ENCODE measurements at regions not wholly inside any gene's neighbourhood (a gene's known extent, or its start where the extent isn't known, plus 50 kb on each side); places are given as distances from the start of the nearest gene placed in this dataset.

- TF ChIP-seq ZFX (IDR thresholded peaks at IDR 0.05; ENCODE audit: borderline replicate concordance) (no peak), CTCF (IDR thresholded peaks at IDR 0.05) (no peak)
- H3K27ac ChIP-seq: no peak overlapping the region
Observed at GRCh38 chr4:103482893-103483292, 236.9 kb downstream of the TACR3 start.

- TF ChIP-seq ZFX (IDR thresholded peaks at IDR 0.05; ENCODE audit: borderline replicate concordance) (no peak), CTCF (IDR thresholded peaks at IDR 0.05) (no peak)
- H3K27ac ChIP-seq: no peak overlapping the region
Observed at GRCh38 chr4:103482471-103482870, 237.3 kb downstream of the TACR3 start.

GRCh38 chr4:103478734-103479133 lies 241.1 kb downstream of the TACR3 start:
- TF ChIP-seq ZFX (IDR thresholded peaks at IDR 0.05; ENCODE audit: borderline replicate concordance): no peak
- no peak overlapping the region for H3K27ac ChIP-seq

- TF ChIP-seq ZFX (IDR thresholded peaks at IDR 0.05; ENCODE audit: borderline replicate concordance) (no peak), CTCF (IDR thresholded peaks at IDR 0.05) (no peak)
- no peak overlapping the region for H3K27ac ChIP-seq
Observed at GRCh38 chr4:103478210-103478609, 241.6 kb downstream of the TACR3 start.

- no peak overlapping the region for H3K27ac ChIP-seq
- TF ChIP-seq CTCF (IDR thresholded peaks at IDR 0.05): no peak
- TF ChIP-seq ZFX (IDR thresholded peaks at IDR 0.05; ENCODE audit: borderline replicate concordance): no peak
Observed at GRCh38 chr4:103457566-103457965, 259.4 kb upstream of the CENPE start.

- TF ChIP-seq CTCF (IDR thresholded peaks at IDR 0.05): no peak
- TF ChIP-seq ZFX (IDR thresholded peaks at IDR 0.05; ENCODE audit: borderline replicate concordance): no peak
- no peak overlapping the region for H3K27ac ChIP-seq
Observed at GRCh38 chr4:103451341-103451740, 253.2 kb upstream of the CENPE start.

- TF ChIP-seq CTCF (IDR thresholded peaks at IDR 0.05) (no peak), ZFX (IDR thresholded peaks at IDR 0.05; ENCODE audit: borderline replicate concordance) (no peak)
- no peak overlapping the region for H3K27ac ChIP-seq
Observed at GRCh38 chr4:103450693-103451092, 252.6 kb upstream of the CENPE start.

GRCh38 chr4:103449296-103450023 lies 251.3 kb upstream of the CENPE start:
- no peak overlapping the region for H3K27ac ChIP-seq
- TF ChIP-seq CTCF (IDR thresholded peaks at IDR 0.05): no peak
- no peak for TF ChIP-seq ZFX (IDR thresholded peaks at IDR 0.05; ENCODE audit: borderline replicate concordance)

All from 22Rv1 (cell line).